ENCODE measurements at regions not wholly inside any gene's neighbourhood (a gene's known extent, or its start where the extent isn't known, plus 50 kb on each side); places are given as distances from the start of the nearest gene placed in this dataset.
A peak's percentile ranks its signal among the peaks of the same experiment; 100 is the strongest.

DNA sequence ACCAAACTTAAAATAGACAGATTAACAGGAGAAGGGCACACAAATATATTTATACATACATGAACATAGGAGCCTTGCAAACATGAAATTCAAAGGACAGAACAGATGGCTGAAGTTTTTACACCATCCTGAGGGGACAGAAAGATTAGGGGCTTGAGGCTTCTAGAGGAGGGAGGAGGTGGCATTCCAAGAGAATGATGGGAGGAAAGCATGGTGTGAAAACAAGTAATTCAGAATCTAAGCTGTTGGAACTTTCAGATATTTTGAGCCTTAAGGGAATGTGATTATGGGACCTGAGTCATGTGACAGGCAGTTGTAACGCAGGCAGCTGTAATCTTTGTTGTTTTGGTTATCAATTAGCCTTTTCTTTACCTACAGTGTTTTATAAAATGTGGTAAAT is 225.2 kb upstream of the SPOPL start:
- H3K4me1 Mint-ChIP-seq: peaks cover 51 to 63% of the 10 kb centered on the region in 2 experiments
- H3K4me2 ChIP-seq (ENCODE audit: insufficient read depth, insufficient read length, low read length): no peak overlapping the region
- H3K27ac ChIP-seq (ENCODE audit: insufficient read length, low read depth, low read length): peak overlapping the region; percentile 44
- H3K4ac ChIP-seq (ENCODE audit: low read depth, low read length): no peak overlapping the region
- no peaks in the 10 kb centered on the region for H3K9me3 ChIP-seq (ENCODE audit: control insufficient read depth, low read depth, low read length)
- H3K27me3 ChIP-seq (ENCODE audit: insufficient read depth, low read length): no peaks in the 10 kb centered on the region
- H2BK12ac ChIP-seq (ENCODE audit: insufficient read length, low read depth, low read length): no peak overlapping the region
- DNase-seq: no peak
- no peak overlapping the region for H2BK20ac ChIP-seq (ENCODE audit: low read depth, low read length, poor library complexity, severe bottlenecking)
- no peak overlapping the region for H3K14ac ChIP-seq (ENCODE audit: insufficient read depth, low read length)
- no peak overlapping the region for H3K56ac ChIP-seq (ENCODE audit: insufficient read length, low read depth, low read length)
- no peaks in the 10 kb centered on the region for H3K27me3 Mint-ChIP-seq (ENCODE audit: low read depth)
- no peak overlapping the region for H3K23ac ChIP-seq (ENCODE audit: insufficient read length, low read depth, low read length)
- no peak overlapping the region for H2BK5ac ChIP-seq (ENCODE audit: insufficient read length, low read length)
- peaks cover 0 to 2% of the 10 kb centered on the region in 2 experiments; a peak in 3 of 5 replicates for H3K9me3 Mint-ChIP-seq
- peak overlapping the region; percentile 91 to 98 (median 97) for H3K27ac Mint-ChIP-seq
- H3K23me2 ChIP-seq (ENCODE audit: insufficient read length, low read depth, low read length, poor library complexity, severe bottlenecking): no peaks in the 10 kb centered on the region
- no CpG with 5 or more reads among the region's 1 CpG for WGBS (ENCODE audit: extremely low coverage, insufficient read length, low lambda C conversion rate)
- H2AK5ac ChIP-seq (ENCODE audit: insufficient read length, low read length): no peak overlapping the region
- no peak overlapping the region for H4K5ac ChIP-seq (ENCODE audit: insufficient read length, low read depth, low read length)
- H3K79me2 ChIP-seq (ENCODE audit: insufficient read depth, low read length): no peaks in the 10 kb centered on the region
- no peaks in the 10 kb centered on the region for H3K79me1 ChIP-seq (ENCODE audit: insufficient read depth, low read depth, low read length, poor library complexity, severe bottlenecking)
- no peak overlapping the region for H2BK120ac ChIP-seq (ENCODE audit: low read depth, low read length, poor library complexity, severe bottlenecking)
- H3K4me3 Mint-ChIP-seq: no peak overlapping the region; a peak in 1 of 5 replicates
- no peak overlapping the region for H3K18ac ChIP-seq (ENCODE audit: insufficient read length, low read depth, low read length)
- H2AFZ ChIP-seq (ENCODE audit: low read length): no peak overlapping the region
- H4K8ac ChIP-seq (replicated peaks; ENCODE audit: insufficient read length, low read depth, low read length): no peak overlapping the region
- H3K36me3 Mint-ChIP-seq (ENCODE audit: insufficient read depth in 1 of 3, low read depth in 3 of 3): peaks cover 2 to 21% (median 6%) of the 10 kb centered on the region in 3 experiments; a peak in 5 of 7 replicates
- no peaks in the 10 kb centered on the region for H4K20me1 ChIP-seq (ENCODE audit: control insufficient read depth, insufficient read depth, insufficient read length)
- TF ChIP-seq, protein P1, sequence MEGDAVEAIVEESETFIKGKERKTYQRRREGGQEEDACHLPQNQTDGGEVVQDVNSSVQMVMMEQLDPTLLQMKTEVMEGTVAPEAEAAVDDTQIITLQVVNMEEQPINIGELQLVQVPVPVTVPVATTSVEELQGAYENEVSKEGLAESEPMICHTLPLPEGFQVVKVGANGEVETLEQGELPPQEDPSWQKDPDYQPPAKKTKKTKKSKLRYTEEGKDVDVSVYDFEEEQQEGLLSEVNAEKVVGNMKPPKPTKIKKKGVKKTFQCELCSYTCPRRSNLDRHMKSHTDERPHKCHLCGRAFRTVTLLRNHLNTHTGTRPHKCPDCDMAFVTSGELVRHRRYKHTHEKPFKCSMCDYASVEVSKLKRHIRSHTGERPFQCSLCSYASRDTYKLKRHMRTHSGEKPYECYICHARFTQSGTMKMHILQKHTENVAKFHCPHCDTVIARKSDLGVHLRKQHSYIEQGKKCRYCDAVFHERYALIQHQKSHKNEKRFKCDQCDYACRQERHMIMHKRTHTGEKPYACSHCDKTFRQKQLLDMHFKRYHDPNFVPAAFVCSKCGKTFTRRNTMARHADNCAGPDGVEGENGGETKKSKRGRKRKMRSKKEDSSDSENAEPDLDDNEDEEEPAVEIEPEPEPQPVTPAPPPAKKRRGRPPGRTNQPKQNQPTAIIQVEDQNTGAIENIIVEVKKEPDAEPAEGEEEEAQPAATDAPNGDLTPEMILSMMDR (conservative IDR thresholded peaks at IDR 0.05): no peak
- no peak overlapping the region for H3K9ac ChIP-seq (ENCODE audit: extremely low read depth, insufficient read length, low read length)
- no peak overlapping the region for H2BK15ac ChIP-seq (ENCODE audit: low read depth, low read length)
- H3T11ph ChIP-seq (ENCODE audit: low read length): no peak overlapping the region
- H3K4me1 ChIP-seq (ENCODE audit: insufficient read depth, low read length): peaks cover 7% of the 10 kb centered on the region; the same call in 1 of the 2 replicates
- no peak overlapping the region for H4K91ac ChIP-seq (ENCODE audit: insufficient read length, low read depth, low read length)

Data from H9 (cell line).